Muscle of arm (tissue), 1 donor: ENCODE measurements at regions not wholly inside any gene's neighbourhood (a gene's known extent, or its start where the extent isn't known, plus 50 kb on each side); places are given as distances from the start of the nearest gene placed in this dataset.
"Not testable (repeated sequence)": the region's sequence is repeated elsewhere in the genome, so short reads cannot be mapped to it uniquely, and the experiment has no call there.

Experiments used
- DNase-seq: peaks from one replicate; pipeline ENCODE4 v3.0.0-alpha.2; 2013

DNA sequence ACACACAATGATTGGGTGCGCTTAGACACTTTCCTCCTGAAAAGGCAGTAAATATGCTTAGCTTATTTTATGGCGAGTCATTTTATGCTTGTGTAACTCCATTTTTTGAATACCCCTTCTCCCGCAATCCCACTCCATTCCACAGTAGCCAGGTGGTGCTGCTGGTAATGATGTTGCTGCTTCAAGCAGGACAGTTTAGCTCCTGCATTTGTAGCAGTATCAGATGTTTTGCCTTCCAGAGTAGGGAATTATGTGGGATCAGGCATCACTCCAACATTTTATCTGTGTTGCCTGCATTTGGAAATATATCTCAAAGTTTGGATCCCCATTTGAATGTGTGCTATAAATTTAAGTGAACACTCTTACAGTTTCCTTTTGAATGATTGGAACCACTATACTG lies 302.1 kb upstream of the SGO1 start:
- no peak for DNase-seq

DNA sequence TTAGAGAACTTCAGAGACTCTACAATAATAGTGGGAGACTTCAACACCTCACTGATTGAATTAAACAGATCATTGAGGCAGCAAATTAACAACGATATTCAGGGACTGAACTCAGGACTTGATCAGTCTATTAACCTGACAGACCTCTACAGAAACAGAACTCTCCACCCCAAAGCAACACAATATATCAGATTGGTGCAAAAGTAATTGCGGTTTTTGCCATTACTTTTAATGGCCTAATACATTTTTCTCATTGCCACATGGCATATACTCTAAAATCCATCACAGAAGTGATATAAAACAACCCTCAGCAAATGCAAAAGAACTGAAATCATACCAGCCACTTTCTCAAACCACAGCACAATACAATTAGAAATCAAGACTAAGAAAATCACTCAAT lies 298.1 kb upstream of the SGO1 start:
- no peak for DNase-seq

DNA sequence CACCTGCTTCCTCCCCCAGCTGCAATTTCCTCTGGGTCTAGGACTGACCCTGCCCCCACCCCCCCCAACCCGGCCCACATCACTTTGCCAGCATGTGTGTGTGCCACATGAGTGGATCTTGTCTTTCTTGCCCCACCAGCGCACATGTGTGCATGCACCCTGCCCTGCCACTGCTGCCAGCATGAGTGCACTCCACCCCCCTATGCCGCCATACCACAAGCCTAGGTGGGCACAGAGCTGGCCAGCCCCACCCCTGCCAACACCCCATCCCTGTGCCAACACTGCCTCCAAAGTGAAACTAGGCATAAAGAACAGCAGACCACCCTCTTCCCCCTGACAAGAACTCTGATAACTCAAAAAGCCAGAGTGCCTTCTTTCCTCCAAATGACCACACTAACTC lies 296.3 kb upstream of the SGO1 start:
- no peak for DNase-seq

DNA sequence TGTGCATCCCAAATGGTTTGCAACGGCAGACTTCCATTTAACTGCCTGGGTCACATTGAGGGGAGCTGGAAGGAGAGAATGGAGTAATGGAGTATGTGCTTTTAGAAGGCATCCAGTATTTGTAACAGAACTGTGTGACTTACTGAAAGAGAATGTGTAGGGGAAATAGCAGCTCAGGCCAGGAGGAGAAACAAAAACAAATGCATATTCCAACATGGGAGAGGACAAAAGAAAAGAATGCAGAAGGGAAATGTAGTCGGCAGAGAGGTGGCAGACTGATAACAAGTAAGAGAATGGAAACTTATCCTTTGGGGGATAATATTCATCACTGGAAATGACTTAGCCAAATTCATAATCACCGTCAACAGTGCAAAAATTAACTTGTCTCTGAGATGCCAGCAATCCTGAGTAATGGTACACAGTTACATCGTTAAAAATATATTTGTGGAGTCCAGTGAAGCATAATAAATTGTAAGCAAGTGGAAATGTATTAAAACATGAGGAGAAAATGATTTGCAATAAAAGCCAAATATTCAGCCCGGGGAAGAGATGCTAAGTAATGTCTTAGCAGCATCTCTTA lies 294.9 kb upstream of the SGO1 start:
- DNase-seq, result peak; percentile 17

DNA sequence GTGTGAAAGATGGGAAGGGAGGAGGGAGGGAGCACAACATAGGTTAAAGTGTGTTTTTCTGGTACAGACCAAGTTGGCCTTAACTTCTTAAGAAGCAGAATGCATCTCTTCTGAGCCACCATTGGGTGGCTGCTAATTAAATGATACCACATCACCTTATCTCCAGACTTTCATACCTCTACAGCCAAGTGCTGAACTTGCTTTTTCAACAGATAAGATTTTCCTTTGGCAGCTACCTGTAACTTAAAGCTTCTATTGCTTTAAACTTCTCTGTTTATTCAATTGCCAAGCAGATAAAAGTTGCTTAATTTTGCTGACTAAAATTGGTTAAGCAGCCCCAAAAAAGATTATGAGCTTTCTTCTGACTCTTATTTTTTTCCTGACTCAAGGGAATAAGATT lies 292.4 kb upstream of the SGO1 start:
- DNase-seq, result no peak

DNA sequence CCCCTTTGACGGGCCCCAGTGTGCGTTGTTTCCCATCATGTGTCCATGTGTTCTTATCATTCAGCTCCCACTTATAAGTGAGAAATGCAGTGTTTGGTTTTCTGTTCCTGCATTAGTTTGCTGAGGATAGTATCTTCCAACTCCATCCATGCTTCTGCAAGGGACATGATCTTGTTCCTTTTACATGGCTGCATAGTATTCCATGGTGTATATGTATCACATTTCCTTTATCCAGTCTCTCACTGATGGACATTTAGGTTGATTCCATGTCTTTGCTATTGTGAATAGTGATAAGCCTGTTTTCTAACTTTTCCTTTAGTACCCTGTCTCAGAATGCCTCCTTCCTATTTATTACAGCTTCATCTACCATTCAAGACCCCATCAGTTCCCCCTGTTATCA lies 278.2 kb upstream of the SGO1 start:
- not testable (repeated sequence) for DNase-seq

DNA sequence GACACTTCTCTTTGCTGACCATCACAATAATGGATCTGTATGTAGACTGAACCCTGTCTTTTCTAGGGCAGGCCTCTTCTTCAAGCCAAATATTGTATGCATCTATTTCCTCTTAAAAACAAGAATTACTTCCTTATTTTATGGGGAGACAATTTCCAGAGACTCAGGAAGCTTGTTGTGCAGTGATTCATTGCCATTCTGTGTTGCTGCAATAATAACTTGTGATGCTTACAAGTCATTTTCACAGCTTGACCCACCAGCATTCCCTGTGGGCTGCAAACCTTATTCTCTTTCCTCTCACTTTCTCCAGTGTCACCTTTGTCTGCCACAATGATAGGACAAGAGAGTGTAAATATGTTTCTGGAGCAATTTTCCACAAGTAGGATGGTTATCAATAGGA lies 276.7 kb upstream of the SGO1 start:
- DNase-seq, result no peak

DNA sequence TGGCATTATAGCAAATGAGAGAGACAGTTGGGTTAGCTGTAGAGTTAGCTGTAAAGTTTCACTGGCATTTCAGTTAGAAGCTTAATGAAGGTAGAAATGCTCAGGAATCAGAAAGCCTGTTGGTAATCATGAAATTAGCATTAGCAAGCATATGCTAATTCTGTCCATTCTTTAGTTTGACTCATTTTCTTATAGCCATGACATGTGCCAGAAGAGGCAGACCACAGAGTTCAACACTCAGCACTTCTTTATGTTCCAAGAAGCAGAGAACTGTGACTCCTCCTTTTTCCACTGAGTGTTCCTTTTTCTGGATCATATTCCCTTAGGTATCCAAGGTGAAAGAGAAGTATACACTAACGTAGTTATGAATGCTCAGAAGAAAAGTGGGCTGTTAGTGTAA lies 276.2 kb upstream of the SGO1 start:
- no peak for DNase-seq

DNA sequence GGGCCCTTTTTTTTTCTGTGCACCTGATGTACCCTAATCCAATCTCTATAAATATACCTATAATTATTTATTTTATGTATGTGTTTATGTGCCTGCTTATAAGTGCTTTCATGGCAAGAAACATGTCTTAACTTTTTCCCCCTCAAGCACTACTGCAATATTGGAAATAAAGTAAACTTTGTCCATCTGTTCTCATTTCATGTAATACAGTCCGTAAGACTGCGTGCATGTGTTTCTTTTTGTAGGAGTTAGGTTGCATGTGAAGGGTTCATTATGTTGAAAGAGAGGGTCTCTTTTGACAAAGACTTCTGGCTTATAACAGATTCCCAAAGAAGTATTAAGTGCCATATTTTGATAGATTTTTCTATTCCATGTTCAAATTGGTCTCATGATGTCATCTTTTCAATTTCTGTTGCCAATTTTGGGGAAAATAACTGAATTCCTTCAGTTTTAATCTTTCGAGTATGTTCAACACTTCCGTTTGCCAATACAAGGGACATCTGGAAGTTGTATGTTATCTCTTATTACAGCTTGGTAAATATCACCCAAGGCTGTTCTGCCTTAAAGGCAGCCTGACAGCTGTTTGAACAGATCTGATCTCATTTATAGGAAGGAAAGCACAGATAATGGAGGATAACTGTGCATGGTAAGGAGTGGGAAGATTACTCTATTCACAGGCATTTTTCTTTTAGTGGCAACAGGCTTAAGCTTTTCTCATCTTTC lies 273.1 kb upstream of the SGO1 start:
- peak; percentile 57 for DNase-seq

DNA sequence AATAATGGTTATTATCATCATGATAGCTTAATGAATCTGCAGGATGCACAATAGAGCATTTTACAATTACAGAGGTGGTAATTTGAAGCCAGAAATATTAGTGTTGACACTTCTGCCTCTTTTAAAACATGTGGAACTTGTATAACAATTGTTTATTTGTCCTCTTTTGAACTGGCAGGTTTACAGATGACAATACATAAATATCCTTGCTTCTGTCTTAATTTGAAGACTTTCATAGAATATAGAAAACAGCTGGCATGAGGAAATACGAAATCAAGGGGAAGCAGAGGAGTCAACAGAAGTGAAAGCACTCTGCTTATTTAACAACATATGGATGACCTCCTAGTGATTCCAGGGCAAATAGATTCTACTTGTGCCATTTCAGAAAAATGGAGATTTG lies 270.5 kb upstream of the SGO1 start:
- no peak for DNase-seq

DNA sequence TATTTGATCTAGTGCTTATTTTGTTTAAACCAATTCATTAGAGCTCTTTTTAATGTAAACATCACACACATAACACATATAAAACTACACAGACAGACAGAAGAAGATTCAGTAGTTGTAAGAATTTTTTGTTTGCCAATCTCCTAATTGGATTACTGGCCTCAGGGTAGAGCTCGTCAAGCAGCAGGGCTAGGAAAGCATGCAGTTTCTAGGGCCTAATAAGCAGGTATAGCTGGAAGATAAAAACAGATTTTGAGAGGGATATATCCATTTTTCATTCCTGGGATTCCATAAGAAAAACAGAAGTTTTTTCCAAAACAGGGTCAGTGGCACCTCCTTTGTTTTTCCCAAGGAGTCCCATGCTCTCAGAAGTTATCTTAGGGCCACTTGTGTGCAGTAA lies 265.2 kb upstream of the SGO1 start:
- no peak for DNase-seq

DNA sequence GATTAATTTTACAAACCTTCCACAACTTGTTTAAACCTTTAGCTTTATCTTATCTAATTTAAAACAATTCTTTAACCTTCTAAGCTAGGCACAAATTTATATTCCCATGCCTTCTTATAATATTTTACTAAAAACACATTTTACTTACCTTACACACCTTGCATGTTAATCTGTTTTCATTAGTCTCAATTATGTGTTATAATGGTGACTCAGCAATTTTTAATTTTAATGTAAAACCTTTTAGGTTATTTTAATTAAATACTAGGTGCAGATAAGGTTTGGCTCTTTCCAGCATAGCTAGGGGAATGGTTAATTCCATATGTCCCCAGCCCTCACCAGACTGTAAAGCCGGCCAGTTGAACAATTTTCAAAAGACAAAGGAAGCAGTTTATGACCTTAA lies 264.6 kb upstream of the SGO1 start:
- no peak for DNase-seq

DNA sequence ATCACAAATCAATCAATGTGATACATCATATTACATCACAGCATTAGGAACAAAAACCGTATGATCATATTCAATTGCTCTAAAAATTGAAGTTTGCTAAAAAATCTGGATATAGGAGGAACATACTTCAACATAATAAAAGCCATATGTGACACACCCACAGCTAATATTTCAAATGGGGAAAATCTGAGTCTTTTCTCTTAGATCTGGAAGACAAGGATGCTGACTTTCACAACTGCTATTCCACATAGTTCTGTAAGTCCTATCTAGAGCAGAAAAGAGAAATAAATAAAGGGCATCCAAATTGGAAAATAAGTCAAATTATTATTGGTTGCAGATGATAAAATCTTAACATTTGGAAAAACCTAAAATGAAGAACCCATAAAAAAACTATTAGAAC lies 256.8 kb upstream of the SGO1 start:
- DNase-seq, result no peak

DNA sequence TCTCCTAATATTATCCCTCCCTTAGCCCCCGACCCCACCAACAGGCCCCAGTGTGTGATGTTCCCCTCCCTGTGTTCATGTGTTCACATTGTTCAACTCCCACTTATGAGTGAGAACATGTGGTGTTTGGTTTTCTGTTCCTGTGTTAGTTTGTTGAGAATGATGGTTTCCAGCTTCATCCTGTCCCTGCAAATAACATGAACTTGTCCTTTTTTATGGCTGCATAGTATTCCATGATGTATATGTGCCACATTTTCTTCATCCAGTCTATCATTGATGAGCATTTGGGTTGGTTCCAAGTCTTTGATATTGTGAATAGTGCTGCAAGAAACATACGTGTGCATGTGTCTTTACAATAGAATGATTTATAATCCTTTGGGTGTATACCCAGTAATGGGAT lies 241.3 kb upstream of the SGO1 start:
- DNase-seq, result not testable (repeated sequence)

DNA sequence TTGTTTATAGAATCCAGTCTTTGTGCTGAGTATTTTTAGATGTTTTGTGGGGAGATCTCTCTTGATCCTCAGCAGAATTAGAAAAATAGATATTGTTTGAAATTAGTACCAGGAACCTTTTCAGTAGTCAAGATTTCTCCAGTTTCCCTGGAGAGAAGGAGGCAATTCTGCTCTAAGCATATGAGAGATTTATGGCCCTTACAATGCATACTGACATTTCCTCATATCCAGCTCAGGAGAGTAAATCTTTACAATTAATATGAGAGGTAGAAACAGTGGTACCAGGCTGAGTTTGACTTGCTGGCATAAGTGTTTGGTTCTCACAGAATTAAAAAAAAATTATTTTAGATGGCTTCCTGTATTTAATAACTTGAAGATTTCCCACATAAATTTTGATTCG lies 239.1 kb upstream of the SGO1 start:
- no peak for DNase-seq

DNA sequence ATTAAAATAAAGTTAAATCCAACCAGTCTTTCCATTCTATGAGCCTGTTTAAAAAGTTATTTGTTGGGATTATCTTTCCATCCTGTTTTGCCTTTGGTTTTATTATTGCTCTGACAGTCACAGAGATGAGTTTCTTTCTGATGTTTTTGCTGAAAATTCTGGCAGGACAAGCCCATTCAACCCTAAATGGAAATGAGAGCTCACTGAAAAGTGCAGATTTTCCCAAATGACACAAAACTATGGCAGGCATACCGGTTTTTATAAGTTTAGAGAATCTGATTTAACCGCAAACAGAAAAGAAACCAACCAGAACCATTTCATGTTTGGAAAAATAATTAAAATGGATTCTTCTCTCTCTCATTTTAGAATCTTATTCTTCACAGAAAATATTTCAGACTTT lies 238.1 kb upstream of the SGO1 start:
- DNase-seq, result peak; percentile 52

DNA sequence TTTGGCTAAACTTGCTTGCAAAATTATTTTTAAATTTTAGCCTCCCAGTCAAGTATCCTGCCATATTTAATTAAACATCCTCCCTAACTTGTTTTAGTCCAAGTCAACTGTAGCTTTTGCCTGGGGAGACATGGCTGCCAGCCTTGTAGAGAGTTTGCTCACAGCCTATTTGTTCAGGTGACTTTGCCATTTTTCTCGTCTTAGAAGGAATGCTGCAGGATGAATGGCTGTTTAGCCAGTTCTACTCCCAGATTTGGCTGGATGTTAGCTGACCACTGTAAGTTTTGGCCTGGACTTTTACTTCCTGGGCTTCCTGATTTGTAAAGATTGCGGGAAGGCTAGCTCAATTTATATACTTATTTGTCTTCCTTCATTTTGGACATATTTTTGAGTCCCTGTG lies 236.4 kb upstream of the SGO1 start:
- no peak for DNase-seq

DNA sequence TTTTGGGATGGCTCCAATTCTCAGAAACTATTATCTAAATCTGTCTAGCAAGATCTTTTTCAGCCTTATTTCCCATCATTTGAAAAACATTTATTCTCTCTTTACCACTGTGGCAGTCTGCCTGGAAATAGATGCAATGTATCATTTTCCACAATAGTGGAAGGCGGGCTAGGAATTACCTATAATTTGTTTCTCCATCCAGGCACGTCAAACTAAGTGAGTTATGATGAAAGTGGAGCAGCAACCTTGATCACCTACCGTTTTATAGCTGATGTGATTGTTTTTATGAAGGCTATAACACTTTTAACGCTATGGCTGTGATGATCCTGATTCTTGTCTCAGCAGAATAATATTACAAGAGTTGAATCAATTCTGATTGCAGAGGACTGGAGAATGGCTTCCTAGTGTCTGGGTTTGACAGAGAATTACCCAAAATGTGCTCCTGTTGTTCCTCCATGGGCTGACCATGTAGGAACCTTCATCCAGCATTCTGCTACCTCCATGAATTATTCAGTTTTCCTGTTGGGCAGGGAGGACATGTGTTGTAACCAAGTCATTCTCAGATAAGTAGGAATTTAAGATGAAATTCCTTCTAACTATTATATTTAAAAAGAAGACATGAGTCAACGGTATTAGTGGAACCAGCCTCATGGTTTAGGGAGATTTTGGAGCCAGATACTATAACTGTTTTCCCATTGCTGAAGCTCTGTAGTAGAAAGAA lies 231.5 kb upstream of the SGO1 start:
- DNase-seq, result no peak

DNA sequence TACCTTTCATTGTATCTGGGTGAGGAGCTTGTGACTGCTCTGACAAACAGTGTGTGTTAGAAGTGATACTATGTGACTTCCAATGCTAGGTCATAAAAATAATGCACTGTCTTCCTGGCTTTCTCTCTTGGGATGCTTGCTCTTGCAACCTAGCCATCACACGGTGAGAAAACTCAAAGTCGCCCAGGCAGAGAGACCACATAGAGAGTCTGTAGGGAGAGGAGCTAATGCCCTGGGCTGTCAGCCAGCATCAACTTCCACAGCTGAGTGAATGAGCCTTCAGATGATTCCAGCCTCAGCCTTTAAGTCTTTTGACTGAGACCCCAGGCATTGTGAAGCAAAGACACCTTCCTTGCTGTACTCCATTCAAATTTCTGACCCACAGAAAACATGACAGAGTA lies 220.6 kb upstream of the SGO1 start:
- no peak for DNase-seq

DNA sequence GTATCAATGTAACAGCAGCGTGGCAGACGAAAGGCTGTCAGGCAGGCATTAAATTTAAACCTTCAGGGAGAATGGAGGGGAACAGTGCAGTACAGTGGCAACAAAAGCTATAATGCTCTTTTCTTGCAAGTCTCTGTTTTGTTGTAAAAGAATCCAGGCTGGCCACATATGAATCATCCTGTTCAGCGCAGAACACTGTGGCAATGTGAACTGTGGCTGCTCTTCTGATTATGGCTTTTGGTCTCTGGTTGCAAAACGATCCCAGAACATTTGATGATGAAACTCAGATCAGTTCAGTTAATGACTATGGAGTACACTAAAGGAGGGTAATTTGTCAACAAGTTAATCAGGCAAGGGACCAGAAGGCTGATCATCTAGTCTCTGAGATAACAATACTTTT lies 219.7 kb upstream of the SGO1 start:
- no peak for DNase-seq

DNA sequence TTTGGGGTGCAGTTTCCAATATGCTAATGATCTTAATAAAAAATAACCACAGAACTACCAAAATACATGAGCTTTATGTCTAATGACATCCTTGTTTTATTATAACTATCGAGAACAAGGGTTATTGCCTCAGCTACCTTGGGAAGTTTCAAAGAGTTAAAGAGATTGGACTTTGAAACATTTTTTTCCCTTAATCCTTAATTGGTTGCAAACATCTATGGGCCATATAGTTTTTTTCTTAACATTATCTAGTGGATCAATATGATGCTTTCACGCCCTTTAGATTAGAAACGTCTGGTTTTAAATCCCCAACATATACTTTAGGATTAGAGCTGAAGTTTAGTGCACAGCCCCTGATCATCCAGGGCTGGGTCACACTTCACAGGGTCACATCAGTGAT lies 219.2 kb upstream of the SGO1 start:
- no peak for DNase-seq

DNA sequence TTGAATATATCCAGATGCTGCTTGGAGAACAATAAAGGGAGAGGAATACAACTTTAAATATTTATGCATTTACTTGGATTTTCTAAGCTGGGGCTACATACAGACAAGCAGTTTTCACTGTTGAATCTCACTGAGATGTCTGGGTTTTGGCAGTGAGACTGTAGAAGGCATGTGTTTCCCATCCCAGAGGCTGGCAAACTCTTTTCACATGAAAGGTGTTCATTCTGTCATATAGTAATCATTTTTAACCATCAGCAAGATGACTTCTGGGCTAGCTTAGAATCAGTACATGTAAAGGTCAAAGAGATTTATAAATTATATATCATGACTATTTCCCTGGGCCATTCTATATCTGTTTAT lies 218.7 kb upstream of the SGO1 start:
- DNase-seq, result no peak

DNA sequence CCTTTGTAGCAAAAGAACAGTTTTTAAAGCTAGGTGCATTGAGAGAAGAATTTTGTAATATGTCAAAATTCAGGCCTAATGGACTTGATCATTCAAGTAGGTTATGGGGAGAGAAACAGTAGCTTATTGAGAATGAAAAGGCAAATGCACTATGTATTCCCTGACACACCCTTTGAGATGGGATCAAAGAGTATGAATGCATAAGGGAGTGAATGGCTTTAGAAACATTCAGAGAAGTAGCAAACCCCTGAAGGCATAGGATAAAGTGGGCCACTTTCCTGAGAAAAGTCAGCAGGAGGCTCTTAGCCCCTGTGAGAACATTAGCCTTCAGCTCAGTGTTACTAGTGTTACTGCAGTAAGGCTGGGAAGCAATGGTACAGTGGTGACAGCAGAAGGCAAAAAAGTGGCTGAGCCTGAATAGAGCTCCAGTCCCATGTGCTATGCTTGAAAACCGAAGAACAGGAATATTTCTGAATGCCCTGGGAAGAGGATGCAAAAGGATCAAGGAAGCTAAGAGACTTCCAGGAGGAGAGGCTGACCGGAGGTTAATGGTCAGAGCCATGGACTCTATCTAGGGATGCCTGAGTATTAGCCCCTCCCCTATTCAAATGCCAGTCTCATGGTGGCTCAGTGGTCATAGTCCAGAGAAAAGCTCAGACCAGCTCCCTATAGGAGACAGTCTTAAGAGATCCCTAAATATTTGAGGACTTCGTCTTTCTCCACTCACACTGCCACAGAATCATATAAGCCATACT lies 218.2 kb upstream of the SGO1 start:
- no peak for DNase-seq
